Karpas-422 (cell line): ENCODE measurements at regions not wholly inside any gene's neighbourhood (a gene's known extent, or its start where the extent isn't known, plus 50 kb on each side); places are given as distances from the start of the nearest gene placed in this dataset.
"Not testable (repeated sequence)": the region's sequence is repeated elsewhere in the genome, so short reads cannot be mapped to it uniquely, and the experiment has no call there.

Experiments used
- DNase-seq: peaks from one replicate; pipeline ENCODE4 v3.0.0-alpha.2; 2015
- H2AFZ ChIP-seq: fragments of 200-600 bp; sonication (generic); 2 replicates; pipeline ENCODE4 v1.6.1; 2014; ENCODE audit warnings: antibody characterized with exemption, low read length, mixed read lengths
- H3K27ac ChIP-seq: fragments of 200-600 bp; sonication (generic); 2 replicates; pipeline ENCODE4 v1.5.1; 2014; ENCODE audit warnings: mild to moderate bottlenecking, low read length, moderate library complexity
- H3K27me3 ChIP-seq: fragments of 200-600 bp; sonication (generic); 2 replicates; pipeline ENCODE4 v1.6.1; 2014; ENCODE audit warnings: low read length, mixed read lengths
- H3K36me3 ChIP-seq: fragments of 200-600 bp; sonication (generic); 2 replicates; pipeline ENCODE4 v1.6.1; 2014; ENCODE audit warnings: low read length, mixed read lengths; ENCODE audit not compliant: insufficient read depth
- H3K4me1 ChIP-seq: fragments of 200-600 bp; sonication (generic); 2 replicates; pipeline ENCODE4 v1.6.1; 2014; ENCODE audit warnings: mild to moderate bottlenecking, low read length, mixed read lengths
- H3K4me2 ChIP-seq: fragments of 200-600 bp; sonication (generic); 2 replicates; pipeline ENCODE4 v1.6.1; 2014; ENCODE audit warnings: low read length, low read depth, mild to moderate bottlenecking; ENCODE audit not compliant: poor library complexity, severe bottlenecking
- H3K4me3 ChIP-seq: fragments of 200-600 bp; sonication (generic); 2 replicates; pipeline ENCODE4 v1.5.1; 2014; ENCODE audit warnings: mild to moderate bottlenecking, antibody characterized with exemption, low read length, mixed read lengths
- H3K79me2 ChIP-seq: fragments of 200-600 bp; sonication (generic); 2 replicates; pipeline ENCODE4 v1.6.1; 2014; ENCODE audit warnings: mild to moderate bottlenecking, low read length, mixed read lengths
- H3K9ac ChIP-seq: fragments of 200-600 bp; sonication (generic); 2 replicates; pipeline ENCODE4 v1.6.0; 2014; ENCODE audit warnings: low read length
- H3K9me2 ChIP-seq: fragments of 200-600 bp; sonication (generic), shearing (Covaris generic); replicated peaks from 2 replicates; pipeline ENCODE4 v1.6.0; 2014; ENCODE audit warnings: mild to moderate bottlenecking, low read length, moderate library complexity; ENCODE audit not compliant: insufficient read depth
- H3K9me3 ChIP-seq: fragments of 300-700, 200-600 bp; sonication (generic); 2 replicates; pipeline ENCODE4 v1.6.1; 2014; ENCODE audit warnings: low read length, mixed read lengths
- H4K20me1 ChIP-seq: fragments of 200-600 bp; sonication (generic); 2 replicates; pipeline ENCODE4 v1.6.1; 2014; ENCODE audit warnings: mild to moderate bottlenecking, antibody characterized with exemption, low read length, low read depth; ENCODE audit not compliant: insufficient read depth

DNA sequence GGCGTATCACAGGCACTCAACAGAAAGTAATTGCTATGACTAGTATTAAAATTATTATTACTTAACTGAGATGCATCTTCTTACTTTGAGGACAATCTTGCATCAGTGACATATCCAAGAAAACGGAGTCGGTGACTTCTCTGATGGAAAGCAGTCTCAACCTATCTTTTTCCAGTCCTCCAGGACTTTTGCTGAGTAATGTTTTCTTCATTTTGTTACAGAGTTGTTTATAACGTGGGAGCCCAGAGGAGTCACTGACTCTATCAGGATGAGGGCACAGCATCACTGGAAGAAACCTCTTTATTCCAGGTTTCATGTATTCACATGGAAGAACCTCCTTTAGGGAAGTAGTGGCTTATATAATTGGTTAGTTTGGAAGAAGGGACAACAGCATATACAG lies 51.5 kb upstream of the MELK start:
- Histone ChIP-seq H3K27me3 (no peaks in the 10 kb centered on the region), H3K79me2 (no peaks in the 10 kb centered on the region), H3K4me1 (no peaks in the 10 kb centered on the region), H3K9me2 (no peaks in the 10 kb centered on the region), H3K36me3 (no peaks in the 10 kb centered on the region), H3K4me2 (no peak overlapping the region), H3K4me3 (no peak overlapping the region), H2AFZ (no peak overlapping the region), H3K9ac (no peak overlapping the region), H4K20me1 (no peaks in the 10 kb centered on the region), H3K9me3 (no peaks in the 10 kb centered on the region), H3K27ac (no peak overlapping the region)
- peak; percentile 19 for DNase-seq

DNA sequence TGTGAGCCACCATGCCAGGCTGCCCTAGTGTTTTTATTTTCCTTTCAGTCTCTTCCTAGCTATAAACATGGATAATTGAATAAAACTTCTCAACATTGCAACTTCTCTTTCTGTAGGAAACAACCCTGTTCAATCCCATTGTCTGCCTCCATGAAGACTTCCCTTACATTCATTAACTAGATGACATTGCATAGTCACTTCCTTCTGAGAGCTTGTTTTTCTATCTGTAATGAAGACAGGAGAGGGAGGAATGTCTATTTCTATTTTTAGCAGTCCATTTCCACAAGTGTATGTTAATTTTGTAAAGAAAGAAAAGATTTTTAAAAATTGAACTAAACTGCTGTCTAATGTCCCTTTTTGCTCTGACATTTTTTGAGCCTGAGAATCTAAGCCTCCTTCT lies 55.6 kb upstream of the MELK start:
- H3K9ac ChIP-seq = no peak overlapping the region
- H3K4me3 ChIP-seq = no peak overlapping the region

DNA sequence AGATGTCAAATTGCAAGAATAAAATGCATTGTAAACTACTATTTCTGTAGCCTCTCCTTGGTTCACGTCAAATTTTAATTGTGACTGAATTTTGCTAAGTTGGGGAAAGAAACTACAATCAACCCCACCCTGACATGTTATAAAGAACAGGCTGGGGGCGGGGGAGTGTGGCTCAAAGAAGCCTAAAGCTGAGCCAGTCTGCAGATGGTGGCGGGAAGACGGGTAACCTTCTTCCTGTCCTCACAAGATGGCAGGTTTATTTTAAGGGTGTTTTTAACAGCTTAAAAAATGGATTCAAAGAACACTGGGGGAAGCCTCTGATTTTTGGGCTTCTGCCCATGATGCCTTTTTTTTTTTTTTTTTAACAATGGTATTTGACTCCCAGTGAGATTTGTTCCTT lies 68.5 kb upstream of the MELK start:
- DNase-seq = peak; percentile 38
- no peaks in the 10 kb centered on the region for H3K79me2 ChIP-seq
- H4K20me1 ChIP-seq = no peaks in the 10 kb centered on the region
- H2AFZ ChIP-seq = peak overlapping the region; percentile 55; the same call in 1 of the 2 replicates
- no peak overlapping the region for H3K4me3 ChIP-seq
- no peak overlapping the region for H3K27ac ChIP-seq
- H3K9me3 ChIP-seq = no peaks in the 10 kb centered on the region
- no peak overlapping the region for H3K9ac ChIP-seq
- H3K4me2 ChIP-seq = no peak overlapping the region
- no peaks in the 10 kb centered on the region for H3K9me2 ChIP-seq
- H3K4me1 ChIP-seq = peaks cover 48% of the 10 kb centered on the region
- H3K36me3 ChIP-seq = no peaks in the 10 kb centered on the region
- no peaks in the 10 kb centered on the region for H3K27me3 ChIP-seq

More for the DNA sequence above, 55.6 kb upstream of the MELK start:
- Histone ChIP-seq H3K9me3 (no peaks in the 10 kb centered on the region), H3K4me1 (no peaks in the 10 kb centered on the region), H3K4me2 (no peak overlapping the region), H4K20me1 (no peaks in the 10 kb centered on the region), H3K27me3 (no peaks in the 10 kb centered on the region), H3K9me2 (no peaks in the 10 kb centered on the region), H3K79me2 (no peaks in the 10 kb centered on the region), H3K27ac (no peak overlapping the region), H3K36me3 (no peaks in the 10 kb centered on the region), H2AFZ (no peak overlapping the region)
- peak; percentile 4 for DNase-seq

DNA sequence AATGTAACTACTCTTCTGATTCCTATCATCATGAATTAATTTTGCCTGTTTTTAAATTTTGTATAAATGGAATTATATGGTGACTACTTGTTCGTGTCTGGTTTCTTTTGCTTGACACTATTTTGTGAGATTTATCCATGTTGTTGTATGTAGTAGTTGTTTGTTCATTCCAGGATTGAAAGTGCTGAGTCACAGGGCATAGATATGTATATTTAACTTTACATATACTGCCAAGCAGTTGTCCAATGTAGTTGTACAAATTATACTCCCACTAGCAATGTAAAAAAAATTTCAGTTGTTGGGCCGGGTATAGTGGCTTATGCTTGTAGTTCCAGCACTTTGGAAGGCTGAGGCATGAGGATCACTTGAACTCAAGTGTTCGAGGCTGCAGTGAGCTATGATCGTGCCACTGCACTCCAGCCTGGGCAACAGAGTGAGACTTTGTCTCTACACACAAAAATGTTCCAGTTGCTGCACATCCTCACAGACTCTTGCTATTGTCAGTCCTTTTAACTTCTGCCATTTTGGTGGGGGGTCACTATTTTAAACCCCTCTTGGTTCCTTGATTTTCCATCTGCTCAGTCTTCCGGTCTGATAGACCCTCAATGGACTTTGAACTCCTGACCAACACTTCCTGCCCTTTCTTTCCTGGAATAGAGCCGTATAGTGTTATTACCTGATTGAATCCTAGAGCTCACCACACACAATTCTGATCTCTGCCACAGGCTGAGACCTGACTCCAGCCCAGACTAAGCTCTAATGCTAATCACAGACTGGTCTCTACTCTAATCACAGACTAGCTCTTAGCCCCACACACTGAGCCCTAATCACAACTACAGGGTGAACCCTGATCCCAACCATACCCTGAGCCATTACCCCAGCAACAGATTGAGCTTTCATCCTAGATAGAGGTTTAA lies 69.3 kb upstream of the MELK start:
- peaks cover 46% of the 10 kb centered on the region for H3K4me1 ChIP-seq
- H3K9me3 ChIP-seq = no peaks in the 10 kb centered on the region
- H3K27ac ChIP-seq = no peak overlapping the region
- no peaks in the 10 kb centered on the region for H3K36me3 ChIP-seq
- H4K20me1 ChIP-seq = no peaks in the 10 kb centered on the region
- no peaks in the 10 kb centered on the region for H3K9me2 ChIP-seq
- H3K4me3 ChIP-seq = no peak overlapping the region
- H3K79me2 ChIP-seq = no peaks in the 10 kb centered on the region
- H3K9ac ChIP-seq = no peak overlapping the region
- peak; percentile 40 for DNase-seq
- peak overlapping the region; percentile 55; the same call in 1 of the 2 replicates for H2AFZ ChIP-seq
- no peak overlapping the region for H3K4me2 ChIP-seq
- no peaks in the 10 kb centered on the region for H3K27me3 ChIP-seq

DNA sequence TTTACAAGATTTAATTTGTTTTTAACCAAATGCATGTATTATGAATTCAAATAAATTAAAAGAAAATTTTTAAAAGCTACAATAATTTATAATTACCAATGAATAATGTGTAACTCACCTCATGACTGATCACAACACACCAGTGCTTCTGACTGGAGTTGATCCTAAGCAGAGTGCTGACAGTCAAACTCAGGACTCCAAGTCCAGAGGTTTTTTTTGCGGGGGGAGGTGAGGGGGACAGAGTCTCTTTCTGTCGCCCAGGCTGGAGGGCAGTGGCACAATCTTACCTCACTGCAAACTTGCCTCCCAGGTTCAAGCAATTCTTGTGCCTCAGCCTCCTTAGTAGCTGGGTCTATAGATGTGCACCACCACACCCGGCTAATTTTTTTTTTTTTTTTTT lies 71.0 kb upstream of the MELK start:
- Histone ChIP-seq H3K36me3 (no peaks in the 10 kb centered on the region), H4K20me1 (no peaks in the 10 kb centered on the region), H3K4me1 (peaks cover 46% of the 10 kb centered on the region), H3K9me2 (no peaks in the 10 kb centered on the region), H3K4me2 (peak overlapping the region; percentile 65), H3K27me3 (no peaks in the 10 kb centered on the region), H3K27ac (peak overlapping the region; percentile 75; the same call in 1 of the 2 replicates), H3K9me3 (no peaks in the 10 kb centered on the region), H3K9ac (no peak overlapping the region), H3K4me3 (no peak overlapping the region), H3K79me2 (no peaks in the 10 kb centered on the region), H2AFZ (no peak overlapping the region)
- peak; percentile 22 for DNase-seq

DNA sequence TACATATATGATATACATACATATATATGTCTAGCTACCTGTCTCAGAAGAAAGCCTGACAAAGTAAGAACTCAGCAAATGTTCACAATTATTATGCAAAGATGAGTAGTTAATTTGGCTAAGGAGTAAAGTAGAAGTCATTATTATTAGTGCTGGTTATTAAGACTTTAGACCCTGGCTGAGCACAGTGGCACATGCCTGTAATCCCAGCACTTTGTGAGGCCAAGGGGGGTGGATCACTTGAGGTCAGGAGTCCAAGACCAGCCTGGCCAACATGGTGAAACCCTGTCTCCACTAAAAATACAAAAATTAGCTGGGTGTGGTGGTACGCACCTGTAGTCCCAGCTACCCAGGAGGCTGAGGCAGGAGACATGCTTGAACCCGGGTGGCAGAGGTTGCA lies 71.8 kb upstream of the MELK start:
- peak; percentile 45 for DNase-seq
- H3K9me3 ChIP-seq, H3K36me3 ChIP-seq, H3K79me2 ChIP-seq, H2AFZ ChIP-seq, H3K4me3 ChIP-seq, H4K20me1 ChIP-seq, H3K9me2 ChIP-seq, H3K27me3 ChIP-seq, H3K9ac ChIP-seq: not testable (repeated sequence)
- Histone ChIP-seq H3K4me2 (peak overlapping the region; percentile 65), H3K4me1 (peaks cover 46% of the 10 kb centered on the region), H3K27ac (peak overlapping the region; percentile 75)

DNA sequence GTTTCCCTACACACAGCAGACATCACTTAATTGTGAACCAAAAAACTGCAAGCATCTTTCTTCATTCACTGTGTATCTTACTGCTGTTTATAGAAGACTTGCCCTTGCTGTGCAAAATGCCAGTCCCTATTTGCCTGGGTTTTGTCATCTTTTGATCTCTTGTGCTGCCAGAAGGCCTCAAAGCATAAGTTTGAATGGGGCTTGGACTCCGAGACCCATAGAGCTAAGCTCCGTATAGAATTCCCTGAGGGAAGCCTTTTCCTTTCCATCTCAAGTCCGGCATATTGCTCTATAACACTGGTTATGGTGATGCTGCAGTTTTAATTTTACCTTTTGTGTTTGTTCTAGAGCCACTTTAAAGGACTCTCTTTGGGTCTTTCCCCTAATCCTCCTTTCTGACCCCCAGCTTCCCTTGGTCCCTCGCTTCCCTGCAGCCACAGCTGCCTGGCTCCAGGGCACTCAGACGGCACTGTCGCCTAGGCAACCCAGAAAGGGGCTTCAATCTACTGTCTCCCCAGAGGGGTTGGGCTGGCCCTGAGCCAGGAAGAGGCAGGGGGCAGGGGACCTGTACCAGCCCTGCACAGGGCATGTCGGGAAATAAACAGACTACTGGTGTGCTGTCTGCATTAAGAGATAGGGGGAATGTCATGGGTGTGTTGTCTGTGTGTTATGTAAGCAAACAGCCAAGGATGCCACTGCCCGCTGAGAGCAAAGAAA lies 73.4 kb upstream of the MELK start:
- no peaks in the 10 kb centered on the region for H3K36me3 ChIP-seq
- peak overlapping the region; percentile 75 for H3K27ac ChIP-seq
- H4K20me1 ChIP-seq = no peaks in the 10 kb centered on the region
- H3K4me3 ChIP-seq = peak overlapping the region; percentile 30; the same call in 1 of the 2 replicates
- H3K9ac ChIP-seq = peak overlapping the region; percentile 42
- H3K79me2 ChIP-seq = no peaks in the 10 kb centered on the region
- peak; percentile 92 for DNase-seq
- H2AFZ ChIP-seq = peak overlapping the region; percentile 55
- H3K9me3 ChIP-seq = no peaks in the 10 kb centered on the region
- peaks cover 46% of the 10 kb centered on the region for H3K4me1 ChIP-seq
- peak overlapping the region; percentile 65 for H3K4me2 ChIP-seq
- no peaks in the 10 kb centered on the region for H3K9me2 ChIP-seq
- no peaks in the 10 kb centered on the region for H3K27me3 ChIP-seq

DNA sequence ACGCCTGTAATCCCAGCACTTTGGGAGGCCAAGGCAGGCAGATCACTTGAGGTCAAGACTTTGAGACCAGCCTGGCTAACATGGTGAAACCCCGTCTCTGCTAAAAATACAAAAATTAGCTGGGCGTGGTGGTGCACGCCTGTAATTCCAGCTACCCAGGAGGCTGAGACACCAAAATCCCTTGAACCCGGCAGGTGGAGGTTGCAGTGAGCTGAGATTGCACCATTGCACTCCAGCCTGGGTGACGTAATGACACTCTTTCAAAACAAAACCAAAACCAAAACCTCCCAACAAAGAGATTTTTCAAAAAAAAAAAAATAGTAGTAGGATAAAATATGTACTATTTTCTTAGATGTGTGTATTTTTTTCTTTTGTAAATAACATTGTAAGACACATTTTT lies 79.1 kb upstream of the MELK start:
- not testable (repeated sequence) for H3K4me1 ChIP-seq, H3K79me2 ChIP-seq, H3K27ac ChIP-seq, H3K36me3 ChIP-seq, H3K4me3 ChIP-seq, H3K9me3 ChIP-seq, H3K9me2 ChIP-seq, DNase-seq, H4K20me1 ChIP-seq, H3K27me3 ChIP-seq, H2AFZ ChIP-seq, H3K9ac ChIP-seq, H3K4me2 ChIP-seq
